ENCODE measurements at regions not wholly inside any gene's neighbourhood (a gene's known extent, or its start where the extent isn't known, plus 50 kb on each side); places are given as distances from the start of the nearest gene placed in this dataset.

- Histone ChIP-seq H3F3A (ENCODE audit: low read depth) (peaks cover 15% of the 10 kb centered on the region), H3K36me3 (ENCODE audit: insufficient read depth, low read length) (no peaks in the 10 kb centered on the region), H4K20me1 (ENCODE audit: insufficient read depth, low read length, poor library complexity, severe bottlenecking) (no peaks in the 10 kb centered on the region), H3K4me1 (ENCODE audit: insufficient read depth, low read length, poor library complexity, severe bottlenecking) (peaks cover 76% of the 10 kb centered on the region), H3K9me2 (replicated peaks; ENCODE audit: low read depth, low read length) (no peaks in the 10 kb centered on the region), H3K9ac (ENCODE audit: low read depth, low read length, poor library complexity, severe bottlenecking) (peak overlapping the region; percentile 55), H3K4me3 (ENCODE audit: low read length, poor library complexity, severe bottlenecking) (peak overlapping the region; percentile 54), H3K27me3 (ENCODE audit: insufficient read depth, low read length, poor library complexity, severe bottlenecking) (no peaks in the 10 kb centered on the region), H3K9me3 (ENCODE audit: insufficient read depth, low read depth, low read length) (no peaks in the 10 kb centered on the region), H2AFZ (ENCODE audit: low read length) (no peak overlapping the region), H3K79me2 (ENCODE audit: insufficient read depth, low read length) (no peaks in the 10 kb centered on the region), H3K4me2 (ENCODE audit: low read depth, low read length, poor library complexity, severe bottlenecking) (peak overlapping the region; percentile 80)
- TF ChIP-seq CTCF (conservative IDR thresholded peaks at IDR 0.05; ENCODE audit: low read length) (no peak), EZH2phosphoT487 (IDR thresholded peaks at IDR 0.05; ENCODE audit: borderline replicate concordance) (no peak)
Observed at GRCh38 chr2:16327326-16327725, 338.3 kb downstream of the CYRIA start.

- H3K9ac ChIP-seq (ENCODE audit: low read depth, low read length, poor library complexity, severe bottlenecking) = peak overlapping the region; percentile 55
- H3K27me3 ChIP-seq (ENCODE audit: insufficient read depth, low read length, poor library complexity, severe bottlenecking) = no peaks in the 10 kb centered on the region
- no peaks in the 10 kb centered on the region for H3K9me2 ChIP-seq (replicated peaks; ENCODE audit: low read depth, low read length)
- TF ChIP-seq EZH2phosphoT487 (IDR thresholded peaks at IDR 0.05; ENCODE audit: borderline replicate concordance) (peak; percentile 62; the same call in 1 of the 2 replicates), CTCF (conservative IDR thresholded peaks at IDR 0.05; ENCODE audit: low read length) (no peak)
- no peak overlapping the region for H2AFZ ChIP-seq (ENCODE audit: low read length)
- H3K9me3 ChIP-seq (ENCODE audit: insufficient read depth, low read depth, low read length) = no peaks in the 10 kb centered on the region
- H3K4me1 ChIP-seq (ENCODE audit: insufficient read depth, low read length, poor library complexity, severe bottlenecking) = peaks cover 75% of the 10 kb centered on the region
- H3K4me3 ChIP-seq (ENCODE audit: low read length, poor library complexity, severe bottlenecking) = peak overlapping the region; percentile 54
- H3K79me2 ChIP-seq (ENCODE audit: insufficient read depth, low read length) = no peaks in the 10 kb centered on the region
- no peaks in the 10 kb centered on the region for H4K20me1 ChIP-seq (ENCODE audit: insufficient read depth, low read length, poor library complexity, severe bottlenecking)
- H3K4me2 ChIP-seq (ENCODE audit: low read depth, low read length, poor library complexity, severe bottlenecking) = peak overlapping the region; percentile 80
- H3K36me3 ChIP-seq (ENCODE audit: insufficient read depth, low read length) = no peaks in the 10 kb centered on the region
- peaks cover 15% of the 10 kb centered on the region for H3F3A ChIP-seq (ENCODE audit: low read depth)
Observed at GRCh38 chr2:16326711-16327300, 338.8 kb downstream of the CYRIA start.

GRCh38 chr2:16325976-16326510 lies 339.6 kb downstream of the CYRIA start:
- TF ChIP-seq EZH2phosphoT487 (IDR thresholded peaks at IDR 0.05; ENCODE audit: borderline replicate concordance) (no peak), CTCF (conservative IDR thresholded peaks at IDR 0.05; ENCODE audit: low read length) (no peak)
- H3F3A ChIP-seq (ENCODE audit: low read depth) = peaks cover 15% of the 10 kb centered on the region
- no peaks in the 10 kb centered on the region for H3K36me3 ChIP-seq (ENCODE audit: insufficient read depth, low read length)
- H3K4me2 ChIP-seq (ENCODE audit: low read depth, low read length, poor library complexity, severe bottlenecking) = peak overlapping the region; percentile 53
- no peaks in the 10 kb centered on the region for H3K9me2 ChIP-seq (replicated peaks; ENCODE audit: low read depth, low read length)
- H3K9me3 ChIP-seq (ENCODE audit: insufficient read depth, low read depth, low read length) = no peaks in the 10 kb centered on the region
- peaks cover 67% of the 10 kb centered on the region for H3K4me1 ChIP-seq (ENCODE audit: insufficient read depth, low read length, poor library complexity, severe bottlenecking)
- H3K79me2 ChIP-seq (ENCODE audit: insufficient read depth, low read length) = no peaks in the 10 kb centered on the region
- H4K20me1 ChIP-seq (ENCODE audit: insufficient read depth, low read length, poor library complexity, severe bottlenecking) = no peaks in the 10 kb centered on the region
- no peak overlapping the region for H2AFZ ChIP-seq (ENCODE audit: low read length)
- H3K9ac ChIP-seq (ENCODE audit: low read depth, low read length, poor library complexity, severe bottlenecking) = peak overlapping the region; percentile 70
- peak overlapping the region; percentile 15 for H3K4me3 ChIP-seq (ENCODE audit: low read length, poor library complexity, severe bottlenecking)
- no peaks in the 10 kb centered on the region for H3K27me3 ChIP-seq (ENCODE audit: insufficient read depth, low read length, poor library complexity, severe bottlenecking)
